HG03108 (cell line): ENCODE measurements at regions not wholly inside any gene's neighbourhood (a gene's known extent, or its start where the extent isn't known, plus 50 kb on each side); places are given as distances from the start of the nearest gene placed in this dataset.
"Not testable (repeated sequence)": the region's sequence is repeated elsewhere in the genome, so short reads cannot be mapped to it uniquely, and the experiment has no call there.

ENCODE experiments used
- ATAC-seq: cut with Tn5 transposase; IDR thresholded peaks from one replicate; pipeline ENCODE4 v1.9.1; 2021; ENCODE audit warnings: moderate library complexity; ENCODE audit not compliant: unreplicated experiment

DNA sequence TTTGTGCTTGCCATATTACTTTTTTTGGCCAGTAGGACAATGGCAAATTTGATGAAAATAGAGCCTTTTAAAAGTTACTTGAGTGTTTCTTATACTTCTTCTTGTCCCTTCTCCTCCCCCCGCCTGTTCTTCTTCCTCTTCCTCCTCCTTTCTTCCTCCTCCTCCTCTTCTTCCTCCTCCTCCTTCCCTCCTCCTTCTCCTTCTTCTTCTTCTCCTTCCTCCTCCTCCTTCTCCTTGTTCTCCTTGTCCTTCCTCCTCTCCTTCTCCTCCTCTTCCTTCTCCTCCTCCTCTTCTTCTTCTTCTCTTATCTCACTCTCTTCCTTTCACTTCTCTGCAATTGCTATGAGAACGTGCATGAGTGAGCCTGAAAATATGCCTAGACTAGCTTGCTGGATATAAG is 466.2 kb upstream of the NR5A2 start:
- no peak for ATAC-seq

DNA sequence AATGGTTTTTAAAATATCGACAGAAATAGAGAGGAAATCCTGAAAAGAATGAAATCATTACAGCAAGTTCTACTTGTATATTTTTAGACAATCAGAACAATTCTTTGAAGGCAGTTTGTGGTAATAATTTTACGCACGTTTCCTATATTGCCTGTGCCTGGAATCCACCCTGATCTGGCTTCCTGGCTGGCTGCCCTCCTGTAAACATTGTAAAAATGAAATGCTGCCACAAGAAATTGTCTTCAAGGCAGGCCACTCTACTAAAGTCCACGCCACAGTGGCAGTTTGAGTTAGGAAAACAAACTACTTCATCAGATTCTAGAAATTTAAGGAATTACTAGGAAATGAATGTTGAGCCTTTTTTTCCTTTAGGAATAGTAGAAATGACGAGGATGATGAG is 454.5 kb upstream of the NR5A2 start:
- ATAC-seq = no peak

GRCh38 chr1:199574950-199575349 is 452.6 kb upstream of the NR5A2 start:
- ATAC-seq = no peak

- ATAC-seq = no peak
Observed at GRCh38 chr1:199580300-199580699, 447.2 kb upstream of the NR5A2 start.

DNA sequence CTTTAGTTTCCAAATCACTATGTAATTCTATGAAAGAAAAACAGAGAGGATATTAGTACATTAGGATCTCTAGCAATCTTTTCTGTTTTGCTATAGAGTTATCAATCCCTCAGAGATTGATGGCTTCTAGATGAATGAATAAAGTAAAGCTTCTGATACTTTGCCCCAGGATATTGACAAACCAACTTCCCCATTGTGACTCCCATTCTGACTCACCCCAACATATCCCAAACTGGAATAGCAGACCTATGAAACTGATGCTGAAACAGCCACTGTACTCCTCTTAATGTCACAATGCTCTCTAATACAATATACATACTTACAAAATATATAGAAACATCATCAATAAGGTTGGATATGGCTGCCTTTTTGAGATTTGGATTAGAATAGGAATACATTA is 442.1 kb upstream of the NR5A2 start:
- ATAC-seq = no peak

DNA sequence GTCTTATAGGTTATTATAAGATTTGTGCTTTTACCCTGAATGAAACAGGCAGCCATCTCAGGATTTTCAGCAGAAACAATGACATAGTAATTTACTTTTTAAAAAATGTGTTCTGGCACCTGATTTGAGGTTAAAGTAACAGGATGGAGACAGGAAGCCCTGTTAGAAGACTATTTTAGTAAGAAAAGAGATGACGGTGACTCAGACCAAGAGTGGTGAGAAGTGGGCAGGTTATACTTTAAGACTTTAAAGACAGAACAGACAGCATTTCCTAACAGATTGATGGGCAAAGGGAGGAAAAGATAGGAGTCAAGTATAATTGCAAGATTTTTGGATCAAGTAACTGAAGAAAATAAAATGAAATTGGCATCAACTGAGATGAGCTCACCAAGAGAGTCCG is 436.8 kb upstream of the NR5A2 start:
- peak; percentile 98 for ATAC-seq

GRCh38 chr1:199591468-199591867 is 436.0 kb upstream of the NR5A2 start:
- no peak for ATAC-seq

- no peak for ATAC-seq
Observed at GRCh38 chr1:199593475-199593874, 434.0 kb upstream of the NR5A2 start.

DNA sequence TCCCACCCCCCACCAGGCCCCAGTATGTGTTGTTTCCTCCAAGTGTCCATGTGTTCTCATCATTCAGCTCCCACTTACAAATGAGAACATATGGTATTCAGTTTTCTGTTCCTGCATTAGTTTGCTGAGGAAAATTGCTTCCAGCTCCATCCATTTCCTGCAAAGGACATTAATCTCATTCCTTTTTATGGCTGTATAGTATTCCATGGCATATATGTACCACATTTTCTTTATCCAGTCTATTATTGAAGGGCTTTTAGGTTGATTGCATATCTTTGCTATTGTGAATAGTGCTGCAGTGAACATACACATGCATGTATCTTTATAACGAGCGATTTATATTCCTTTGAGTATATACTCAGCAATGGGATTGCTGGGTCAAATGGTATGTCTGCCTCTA is 431.1 kb upstream of the NR5A2 start:
- not testable (repeated sequence) for ATAC-seq

- ATAC-seq = no peak
Observed at GRCh38 chr1:199597152-199597551, 430.4 kb upstream of the NR5A2 start.

- no peak for ATAC-seq
Observed at GRCh38 chr1:199608414-199608813, 419.1 kb upstream of the NR5A2 start.

DNA sequence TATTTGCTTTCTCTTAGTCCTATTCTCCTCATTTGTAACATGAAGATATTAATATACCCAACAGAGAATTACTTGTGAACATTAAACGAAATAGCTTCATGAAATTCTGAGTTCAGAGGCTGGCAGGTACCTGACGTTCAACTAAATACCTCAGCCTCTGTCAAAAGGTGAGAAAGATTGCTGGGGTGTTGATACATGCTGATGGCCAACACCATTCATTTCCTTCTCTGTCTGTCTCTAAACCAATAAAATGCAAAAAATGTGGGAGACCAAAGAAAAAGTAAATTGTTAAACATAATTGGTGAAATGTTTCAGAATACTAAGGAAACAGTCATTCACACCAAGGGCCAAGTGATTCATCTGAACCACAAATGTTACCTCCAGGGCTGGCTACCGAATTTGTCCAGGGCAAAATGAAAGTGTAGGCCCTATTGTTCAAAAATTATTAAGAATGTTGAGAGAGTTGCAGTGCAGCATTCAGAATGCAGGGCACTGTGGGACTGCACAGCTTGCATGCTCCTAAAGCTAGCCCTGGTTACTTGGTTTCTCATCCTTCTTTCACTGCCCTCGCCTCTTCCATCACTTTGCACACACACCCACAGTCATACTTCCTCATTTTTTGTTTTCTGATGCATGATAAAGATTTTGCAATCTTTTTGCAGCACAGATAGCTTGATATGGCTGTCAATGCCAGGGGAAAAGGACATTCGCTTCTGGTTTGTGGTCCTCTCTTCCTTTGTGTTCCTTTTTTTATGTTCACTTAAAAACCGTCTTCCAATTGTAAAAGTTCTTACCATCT is 414.3 kb upstream of the NR5A2 start:
- ATAC-seq = no peak

- no peak for ATAC-seq
Observed at GRCh38 chr1:199616947-199617346, 410.6 kb upstream of the NR5A2 start.

- no peak for ATAC-seq
Observed at GRCh38 chr1:199619223-199619622, 408.3 kb upstream of the NR5A2 start.

- ATAC-seq = not testable (repeated sequence)
Observed at GRCh38 chr1:199626228-199626627, 401.3 kb upstream of the NR5A2 start.

GRCh38 chr1:199629624-199630023 is 397.9 kb upstream of the NR5A2 start:
- no peak for ATAC-seq

DNA sequence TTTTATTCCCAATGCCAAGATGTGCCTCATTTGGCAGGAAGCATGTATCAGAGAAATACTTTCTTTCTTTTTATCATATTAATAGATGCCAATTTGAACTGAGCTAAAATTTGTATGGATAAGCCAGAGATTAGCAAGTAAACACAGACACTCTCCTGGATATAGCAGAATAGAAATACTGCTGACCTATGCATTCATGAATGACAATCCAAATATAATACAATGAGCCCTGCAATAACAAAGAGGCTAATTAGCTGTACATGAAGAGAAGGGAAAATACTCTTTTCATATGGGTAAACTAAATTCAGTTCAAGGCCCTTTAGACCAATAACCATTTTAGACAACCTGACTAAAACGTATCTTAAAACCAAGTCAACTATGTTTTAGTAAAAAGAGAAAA is 388.1 kb upstream of the NR5A2 start:
- no peak for ATAC-seq

DNA sequence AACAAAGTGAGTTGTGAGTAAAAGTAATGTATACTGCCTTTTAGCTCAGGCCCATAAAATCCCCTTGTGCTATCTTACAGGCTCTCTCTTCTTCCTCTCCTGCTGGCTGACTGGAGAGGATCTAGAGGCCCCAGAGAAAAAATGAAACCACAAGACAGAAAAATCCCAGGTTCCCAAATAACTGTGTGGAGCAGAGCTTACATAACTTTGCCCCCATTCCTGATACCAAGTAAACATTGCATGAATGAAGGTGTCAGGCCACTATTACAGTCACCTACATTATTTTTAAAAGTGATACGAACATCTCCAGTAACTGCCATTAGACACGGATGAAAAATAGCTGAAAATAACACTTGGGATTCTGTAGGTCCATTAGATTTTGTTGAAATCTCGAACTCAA is 386.0 kb upstream of the NR5A2 start:
- no peak for ATAC-seq

DNA sequence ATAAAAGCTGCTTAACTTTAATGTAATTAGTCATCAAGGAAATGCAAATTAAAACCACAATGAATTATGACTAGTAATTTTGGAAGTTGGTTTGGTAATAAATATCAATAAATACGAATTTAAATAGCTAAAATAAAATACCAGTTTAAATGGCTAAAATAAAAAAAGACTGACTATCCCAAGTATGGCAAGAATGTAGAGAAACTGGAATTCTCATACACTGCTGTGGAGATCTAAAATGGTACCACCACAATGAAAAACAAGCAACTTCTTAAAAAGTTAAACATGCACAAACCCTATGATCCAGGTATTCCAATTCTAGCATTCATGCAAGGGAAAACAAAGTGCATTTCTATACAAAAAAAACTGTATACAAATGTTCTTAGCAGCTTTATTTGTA is 382.6 kb upstream of the NR5A2 start:
- ATAC-seq = no peak

DNA sequence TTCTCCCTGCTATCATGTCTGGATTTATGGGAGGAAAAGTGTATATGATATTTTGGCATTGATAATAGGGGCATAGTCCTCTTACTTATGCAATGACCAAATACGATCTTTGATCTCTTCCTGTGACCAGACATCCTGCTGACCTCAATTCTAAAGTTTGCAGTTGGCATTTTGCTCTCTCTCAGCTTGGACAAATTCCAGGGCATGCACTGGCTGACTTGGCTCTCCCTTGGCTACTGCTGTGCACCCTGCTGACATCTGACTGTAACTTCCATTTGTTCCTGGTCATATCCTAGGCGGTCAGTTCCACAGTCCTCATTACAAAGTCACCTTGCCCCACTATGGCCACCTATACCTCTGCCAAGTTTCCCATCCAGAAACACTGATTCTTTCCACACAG is 380.7 kb upstream of the NR5A2 start:
- no peak for ATAC-seq

DNA sequence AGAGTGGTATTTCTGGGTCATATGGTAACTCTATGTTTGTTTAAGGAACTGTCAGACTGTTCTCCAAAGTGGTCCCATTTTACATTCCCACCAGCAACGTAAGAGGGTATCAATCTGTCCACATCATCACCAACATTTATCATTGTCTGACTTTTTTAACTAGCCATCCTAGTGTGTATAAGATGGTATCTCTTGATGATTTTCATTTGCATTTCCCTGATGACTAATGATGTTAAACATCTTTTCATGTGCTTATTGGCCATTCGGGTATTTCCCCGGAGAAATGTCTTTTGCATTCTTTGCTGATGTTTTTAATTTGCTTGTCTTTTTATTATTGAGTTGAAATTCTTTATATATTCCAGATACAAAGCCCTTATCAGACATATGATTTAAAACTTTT is 370.1 kb upstream of the NR5A2 start:
- no peak for ATAC-seq

DNA sequence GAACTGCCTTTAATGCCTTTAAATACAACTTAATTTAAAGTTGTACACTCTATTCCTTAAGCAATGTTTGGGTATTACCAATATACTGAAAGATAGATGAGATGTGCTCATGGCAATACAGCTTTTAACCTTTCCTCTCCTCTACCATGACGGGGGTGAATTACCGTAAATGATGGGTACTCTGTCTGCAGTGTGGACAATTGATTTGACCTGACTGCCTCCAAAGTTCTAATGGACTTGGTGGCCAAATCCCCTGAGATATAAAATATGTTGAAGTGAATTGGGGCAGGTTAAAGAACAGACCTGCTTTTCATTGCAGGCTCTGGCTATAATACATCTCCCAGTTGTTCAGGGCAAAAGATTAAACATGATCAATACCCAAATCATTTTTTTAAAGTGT is 367.4 kb upstream of the NR5A2 start:
- ATAC-seq = no peak

DNA sequence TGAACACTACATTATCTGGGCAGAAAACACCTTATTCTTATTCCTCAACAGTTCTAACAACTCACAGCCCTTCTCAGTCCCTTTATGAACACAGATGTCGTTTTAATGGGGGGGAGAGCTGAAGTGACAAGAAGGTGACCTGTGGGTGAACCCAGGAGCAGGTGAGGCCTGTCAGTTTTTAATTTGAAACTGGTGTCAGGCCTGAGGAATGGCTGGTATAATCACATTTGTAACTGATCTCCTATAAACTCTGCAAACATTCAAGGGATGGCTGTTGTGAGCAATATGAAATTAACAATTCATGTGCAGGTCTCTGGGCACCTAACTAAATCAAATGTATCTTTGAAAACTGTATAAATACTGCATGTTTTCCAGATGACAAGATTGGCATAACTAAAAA is 362.1 kb upstream of the NR5A2 start:
- no peak for ATAC-seq
